ENCODE measurements at regions not wholly inside any gene's neighbourhood (a gene's known extent, or its start where the extent isn't known, plus 50 kb on each side); places are given as distances from the start of the nearest gene placed in this dataset.

DNA sequence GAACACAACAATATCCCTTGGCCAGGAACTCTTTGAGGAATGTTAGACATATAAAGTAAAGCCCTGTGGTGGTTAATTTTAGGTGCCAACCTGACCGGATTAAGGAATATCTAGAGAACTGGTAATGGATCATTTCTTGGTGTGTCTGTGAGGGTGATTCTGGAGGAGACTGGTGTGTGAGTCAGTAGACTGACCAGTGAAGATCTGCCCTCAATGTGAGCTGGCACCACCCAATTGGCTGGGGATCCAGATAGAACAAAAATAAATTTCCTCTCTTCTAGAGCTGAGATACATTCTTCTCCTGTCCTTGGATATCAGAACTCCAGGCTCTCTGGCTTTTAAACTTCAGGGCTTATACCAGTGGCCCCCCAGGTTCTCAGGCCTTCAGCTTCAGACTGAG, 56.2 kb upstream of the TNPO1 start:
- Mint-ChIP-seq H3K27me3 (ENCODE audit: insufficient read depth, unreplicated experiment) (no peaks in the 10 kb centered on the region), H3K9me3 (ENCODE audit: unreplicated experiment) (no peaks in the 10 kb centered on the region), H3K4me1 (ENCODE audit: insufficient read depth, unreplicated experiment) (no peaks in the 10 kb centered on the region), H3K4me3 (ENCODE audit: unreplicated experiment) (no peak overlapping the region), H3K36me3 (ENCODE audit: insufficient read depth, unreplicated experiment) (no peaks in the 10 kb centered on the region), H3K27ac (ENCODE audit: low read depth, unreplicated experiment) (no peak overlapping the region)
- ChIA-PET POLR2A (interaction anchor here (1.4 kb wide), 1 partner anchor 138 kb away, joined by 4 read pairs; no protein-coding TSS in a partner anchor), CTCF (no interaction called here)
- intact Hi-C loops (cut with micrococcal nuclease), result no loop called here
- TF ChIP-seq, protein P1, sequence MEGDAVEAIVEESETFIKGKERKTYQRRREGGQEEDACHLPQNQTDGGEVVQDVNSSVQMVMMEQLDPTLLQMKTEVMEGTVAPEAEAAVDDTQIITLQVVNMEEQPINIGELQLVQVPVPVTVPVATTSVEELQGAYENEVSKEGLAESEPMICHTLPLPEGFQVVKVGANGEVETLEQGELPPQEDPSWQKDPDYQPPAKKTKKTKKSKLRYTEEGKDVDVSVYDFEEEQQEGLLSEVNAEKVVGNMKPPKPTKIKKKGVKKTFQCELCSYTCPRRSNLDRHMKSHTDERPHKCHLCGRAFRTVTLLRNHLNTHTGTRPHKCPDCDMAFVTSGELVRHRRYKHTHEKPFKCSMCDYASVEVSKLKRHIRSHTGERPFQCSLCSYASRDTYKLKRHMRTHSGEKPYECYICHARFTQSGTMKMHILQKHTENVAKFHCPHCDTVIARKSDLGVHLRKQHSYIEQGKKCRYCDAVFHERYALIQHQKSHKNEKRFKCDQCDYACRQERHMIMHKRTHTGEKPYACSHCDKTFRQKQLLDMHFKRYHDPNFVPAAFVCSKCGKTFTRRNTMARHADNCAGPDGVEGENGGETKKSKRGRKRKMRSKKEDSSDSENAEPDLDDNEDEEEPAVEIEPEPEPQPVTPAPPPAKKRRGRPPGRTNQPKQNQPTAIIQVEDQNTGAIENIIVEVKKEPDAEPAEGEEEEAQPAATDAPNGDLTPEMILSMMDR (IDR thresholded peaks at IDR 0.05; ENCODE audit: unreplicated experiment), result no peak
- no TSS peak for BruUV-seq (replicated peaks)
- peak; percentile 11 for DNase-seq (ENCODE audit: unreplicated experiment)

DNA sequence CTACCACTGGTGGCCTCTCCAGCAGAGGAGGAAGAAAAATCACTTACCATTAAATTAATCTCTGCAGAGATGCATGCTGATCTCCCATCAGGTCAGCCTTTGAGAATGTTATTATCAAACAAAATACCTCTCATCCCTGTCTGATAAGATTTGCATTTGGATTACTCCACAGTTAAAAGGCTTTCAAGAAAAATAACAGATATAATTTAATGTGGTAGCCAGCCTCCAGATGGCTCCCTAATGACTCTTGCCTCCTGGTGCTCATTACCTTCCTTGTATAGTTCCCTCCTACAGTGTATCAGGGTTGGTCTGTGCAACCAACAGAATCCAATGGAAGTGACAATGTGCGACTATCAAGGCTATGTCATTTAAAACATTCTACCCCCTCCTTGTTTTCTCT, 63.6 kb upstream of the TNPO1 start:
- POLR2A ChIA-PET, result no interaction called here
- Mint-ChIP-seq H3K36me3 (ENCODE audit: insufficient read depth, unreplicated experiment) (no peaks in the 10 kb centered on the region), H3K27me3 (ENCODE audit: insufficient read depth, unreplicated experiment) (no peaks in the 10 kb centered on the region), H3K4me1 (ENCODE audit: insufficient read depth, unreplicated experiment) (no peaks in the 10 kb centered on the region), H3K4me3 (ENCODE audit: unreplicated experiment) (no peak overlapping the region), H3K9me3 (ENCODE audit: unreplicated experiment) (peaks cover 4% of the 10 kb centered on the region), H3K27ac (ENCODE audit: low read depth, unreplicated experiment) (no peak overlapping the region)
- DNase-seq (ENCODE audit: unreplicated experiment), result no peak
- CTCF ChIA-PET, result no interaction called here
- TF ChIP-seq, protein P1 (IDR thresholded peaks at IDR 0.05; ENCODE audit: unreplicated experiment), result no peak
- no TSS peak for BruUV-seq (replicated peaks)
- intact Hi-C loops (cut with micrococcal nuclease), result no loop called here

DNA sequence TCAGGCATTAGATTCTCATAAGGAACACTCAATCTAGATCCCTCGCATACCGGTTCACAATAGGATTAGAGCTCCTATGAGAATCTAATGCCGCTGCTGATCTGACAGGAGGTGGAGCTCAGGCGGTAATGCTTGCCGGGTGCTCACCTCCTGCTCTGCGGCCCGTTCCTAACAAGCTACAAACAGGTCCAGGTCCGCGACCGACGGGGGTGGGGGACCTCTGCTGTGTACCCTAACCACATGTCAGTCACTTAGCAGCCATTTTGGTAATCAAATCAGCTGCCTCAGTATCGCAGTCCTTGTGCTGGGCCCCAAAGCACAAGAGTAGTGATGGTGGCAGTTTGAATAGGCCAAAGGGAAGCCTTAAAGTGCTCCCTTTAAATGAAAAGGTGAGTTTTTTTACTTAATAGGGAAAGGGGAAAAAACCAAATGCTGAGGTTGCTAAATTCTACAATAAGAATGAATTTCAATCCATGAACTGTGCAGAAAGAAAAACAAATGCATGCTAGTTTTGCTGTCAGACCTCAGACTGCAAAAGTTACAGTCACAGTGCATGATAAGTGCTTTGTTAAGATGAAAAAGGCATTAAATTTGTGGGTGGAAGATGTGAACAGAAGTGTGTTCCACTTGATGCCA, 67.0 kb upstream of the TNPO1 start:
- H3K27me3 Mint-ChIP-seq (ENCODE audit: insufficient read depth, unreplicated experiment), result no peaks in the 10 kb centered on the region
- no peaks in the 10 kb centered on the region for H3K36me3 Mint-ChIP-seq (ENCODE audit: insufficient read depth, unreplicated experiment)
- intact Hi-C loops (cut with micrococcal nuclease), result no loop called here
- DNase-seq (ENCODE audit: unreplicated experiment), result no peak
- no peak overlapping the region for H3K4me3 Mint-ChIP-seq (ENCODE audit: unreplicated experiment)
- peaks cover 8% of the 10 kb centered on the region for H3K9me3 Mint-ChIP-seq (ENCODE audit: unreplicated experiment)
- no peaks in the 10 kb centered on the region for H3K4me1 Mint-ChIP-seq (ENCODE audit: insufficient read depth, unreplicated experiment)
- H3K27ac Mint-ChIP-seq (ENCODE audit: low read depth, unreplicated experiment), result no peak overlapping the region
- no TSS peak for BruUV-seq (replicated peaks)
- ChIA-PET POLR2A (no interaction called here), CTCF (interaction anchor here (0.8 kb wide), 1 partner anchor 337 kb away, joined by 3 read pairs; no protein-coding TSS in a partner anchor)
- TF ChIP-seq, protein P1 (IDR thresholded peaks at IDR 0.05; ENCODE audit: unreplicated experiment), result no peak

DNA sequence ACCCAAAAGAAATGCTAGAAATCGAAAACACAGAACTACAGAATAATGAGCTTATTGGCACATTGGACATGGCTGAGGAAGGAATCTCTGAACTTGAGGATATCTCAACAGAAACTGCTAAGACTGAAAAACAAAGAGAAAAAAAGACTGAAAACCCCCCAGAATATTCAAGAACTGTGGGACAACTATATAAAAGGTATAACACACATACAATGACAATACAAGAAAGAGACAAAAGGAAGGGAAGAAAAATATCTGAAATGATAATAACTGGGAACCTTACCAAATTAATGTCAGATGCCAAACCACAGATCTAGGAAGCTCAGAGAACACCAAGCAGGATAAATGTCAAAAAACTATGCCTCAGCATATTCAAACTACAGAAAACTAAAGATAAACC, 68.6 kb upstream of the TNPO1 start:
- Mint-ChIP-seq H3K27me3 (ENCODE audit: insufficient read depth, unreplicated experiment) (no peaks in the 10 kb centered on the region), H3K4me1 (ENCODE audit: insufficient read depth, unreplicated experiment) (no peaks in the 10 kb centered on the region), H3K27ac (ENCODE audit: low read depth, unreplicated experiment) (no peak overlapping the region), H3K4me3 (ENCODE audit: unreplicated experiment) (no peak overlapping the region), H3K9me3 (ENCODE audit: unreplicated experiment) (peaks cover 8% of the 10 kb centered on the region), H3K36me3 (ENCODE audit: insufficient read depth, unreplicated experiment) (no peaks in the 10 kb centered on the region)
- BruUV-seq (replicated peaks), result no TSS peak
- no peak for DNase-seq (ENCODE audit: unreplicated experiment)
- CTCF ChIA-PET, result interaction anchor here (0.7 kb wide), 1 partner anchor 363 kb away, joined by 3 read pairs; no protein-coding TSS in a partner anchor
- intact Hi-C loops (cut with micrococcal nuclease), result no loop called here
- POLR2A ChIA-PET, result no interaction called here
- TF ChIP-seq, protein P1 (IDR thresholded peaks at IDR 0.05; ENCODE audit: unreplicated experiment), result no peak

Measured in MCF 10A (cell line).